ENCODE measurements at regions not wholly inside any gene's neighbourhood (a gene's known extent, or its start where the extent isn't known, plus 50 kb on each side); places are given as distances from the start of the nearest gene placed in this dataset.

DNA sequence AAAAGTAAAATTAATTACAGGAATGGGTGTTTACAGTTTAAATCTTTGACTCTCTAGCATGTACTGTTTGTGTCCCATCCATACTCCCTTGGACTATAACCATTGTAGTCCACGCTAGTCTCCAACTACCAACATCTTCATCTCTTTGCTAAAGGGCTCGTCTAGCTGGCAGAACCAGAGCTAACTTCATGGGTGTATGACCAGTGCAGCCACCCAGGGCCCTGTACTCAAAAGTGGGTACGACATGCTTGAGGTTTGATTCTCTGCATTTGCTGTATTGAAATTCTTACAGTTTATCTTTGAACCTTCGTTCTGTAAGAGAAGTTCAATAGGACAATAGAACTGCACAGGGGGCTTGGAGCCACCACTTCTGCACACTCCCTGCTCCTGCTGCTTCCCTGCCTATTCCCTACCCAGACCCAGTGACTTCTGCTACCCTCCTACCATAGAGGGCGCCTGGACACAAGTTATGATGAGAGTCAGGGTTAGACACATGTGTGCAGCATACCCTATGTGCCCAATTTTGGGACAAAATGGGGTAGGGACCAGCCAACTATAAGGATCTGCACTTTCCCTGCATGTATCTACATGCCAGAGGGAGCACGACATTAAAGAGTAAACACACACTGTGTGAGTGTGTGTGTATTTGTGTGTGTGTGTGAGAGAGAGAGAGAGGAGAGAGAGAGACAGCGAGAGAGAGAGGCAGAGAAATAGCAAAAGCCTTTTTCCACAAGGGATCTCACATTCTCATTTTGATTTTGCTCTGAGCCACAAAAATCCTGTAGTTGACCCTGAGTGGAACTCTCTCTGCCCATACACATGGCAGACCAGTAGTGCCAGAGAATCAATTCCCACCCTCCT, 59.0 kb upstream of the NECTIN3 start:
- DNase-seq (ENCODE audit: low read depth): no peak

All from activated T-helper 1 cell treated with Interleukin-2 at 50 U/mL for 16 hours (primary cell).